Activated T-cell treated with anti-CD3 and anti-CD28 coated beads for 24 hours (primary cell): ENCODE measurements at regions not wholly inside any gene's neighbourhood (a gene's known extent, or its start where the extent isn't known, plus 50 kb on each side); places are given as distances from the start of the nearest gene placed in this dataset.
A peak's percentile ranks its signal among the peaks of the same experiment; 100 is the strongest.
"Not testable (repeated sequence)": the region's sequence is repeated elsewhere in the genome, so short reads cannot be mapped to it uniquely, and the experiment has no call there.

Source experiments
- DNase-seq: peaks from one replicate; pipeline ENCODE4 v3.0.0-alpha.2; 2020; ENCODE audit warnings: low read depth

- no peak for DNase-seq
Observed at GRCh38 chr4:177242651-177243286, 66.9 kb upstream of the NEIL3 start.

- DNase-seq = no peak
Observed at GRCh38 chr4:177246641-177247584, 62.8 kb upstream of the NEIL3 start.

GRCh38 chr4:177250056-177250696 is 59.5 kb upstream of the NEIL3 start:
- DNase-seq = peak; percentile 49

GRCh38 chr4:177251237-177251636 is 58.4 kb upstream of the NEIL3 start:
- no peak for DNase-seq

- DNase-seq = no peak
Observed at GRCh38 chr4:177255359-177255758, 54.3 kb upstream of the NEIL3 start.

- DNase-seq = no peak
Observed at GRCh38 chr4:177256950-177257349, 52.7 kb upstream of the NEIL3 start.

- DNase-seq = not testable (repeated sequence)
Observed at GRCh38 chr4:177259466-177259865, 50.2 kb upstream of the NEIL3 start.
